ENCODE measurements at regions not wholly inside any gene's neighbourhood (a gene's known extent, or its start where the extent isn't known, plus 50 kb on each side); places are given as distances from the start of the nearest gene placed in this dataset.

DNA sequence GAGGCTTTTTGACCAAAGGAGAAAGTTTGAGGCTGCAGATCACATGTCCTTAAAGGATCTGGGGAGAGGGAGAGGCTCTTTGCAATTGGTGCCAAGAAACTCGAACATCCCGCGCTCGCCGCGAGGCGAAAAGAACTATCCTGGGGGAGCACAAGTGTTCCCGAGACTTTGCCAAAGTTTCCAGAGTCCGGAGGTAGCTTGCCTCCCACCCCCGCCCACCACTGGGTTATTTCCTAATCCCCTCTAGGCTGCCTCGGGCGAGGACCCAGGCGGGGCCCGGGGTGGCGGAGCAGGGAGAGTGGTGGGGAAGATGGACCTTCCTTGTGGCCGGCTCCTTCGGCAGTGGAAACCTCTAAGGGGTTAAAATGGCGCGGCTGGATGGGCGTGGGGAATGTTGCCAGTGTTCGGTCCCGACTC lies 114.5 kb downstream of the KCNRG start:
- TF ChIP-seq GATA2 (IDR thresholded peaks at IDR 0.05; ENCODE audit: low read depth, low read length), result no peak
- no peak for TF ChIP-seq GATA3 (IDR thresholded peaks at IDR 0.05; ENCODE audit: low read depth, low read length)

All from SH-SY5Y (cell line).